Left cardiac atrium (tissue), 4 donors: ENCODE measurements at regions not wholly inside any gene's neighbourhood (a gene's known extent, or its start where the extent isn't known, plus 50 kb on each side); places are given as distances from the start of the nearest gene placed in this dataset.

Source experiments
- ATAC-seq, 2 donors: fragments of 200-7000 bp; cut with Tn5 transposase; one replicate each; pipeline ENCODE4 v1.9.1; 2020; ENCODE audit warnings: mild to moderate bottlenecking in 2 of 2, moderate library complexity in 2 of 2
- DNase-seq: peaks from one replicate; pipeline ENCODE4 v3.0.0-alpha.2; 2020
- intact Hi-C, 2 donors: fragments of 100-400 bp; cut with DNase I; formaldehyde crosslinking; loops; one replicate each; pipeline versions ENCODE4 v1.14.1 to v1.15.1; 2022 to 2023
- donor health status: DM: no; HTN: yes; CAD: no.
- donor health status: DM: no; HTN: yes; CAD: no; lungs with severe emphysema.
- donor health status: DM: yes; HTN: yes; CAD: no.
- donor health status: Dilated cardiomyopathy.

GRCh38 chr1:87591492-87591891, 262.8 kb downstream of the LMO4 start:
- DNase-seq (no peak), ATAC-seq (no peak)
- intact Hi-C loops = no loop called here

GRCh38 chr1:87592156-87592555, 263.5 kb downstream of the LMO4 start:
- DNase-seq = no peak
- intact Hi-C loops = no loop called here
- no peak for ATAC-seq

GRCh38 chr1:87594736-87595383, 266.2 kb downstream of the LMO4 start:
- no peak for ATAC-seq
- DNase-seq = no peak
- intact Hi-C loops = no loop called here

GRCh38 chr1:87595384-87595781, 266.7 kb downstream of the LMO4 start:
- no peak for DNase-seq
- ATAC-seq = no peak
- intact Hi-C loops = no loop called here

GRCh38 chr1:87598429-87598828, 269.7 kb downstream of the LMO4 start:
- no peak for ATAC-seq
- DNase-seq = no peak
- intact Hi-C loops = no loop called here

GRCh38 chr1:87599569-87599968, 270.9 kb downstream of the LMO4 start:
- ATAC-seq (no peak), DNase-seq (no peak)
- intact Hi-C loops = no loop called here

GRCh38 chr1:87600055-87600850, 271.6 kb downstream of the LMO4 start:
- intact Hi-C loops = no loop called here
- DNase-seq (no peak), ATAC-seq (no peak)

- DNase-seq = no peak
- no peak for ATAC-seq
Observed at GRCh38 chr1:87600854-87601253, 272.2 kb downstream of the LMO4 start.

GRCh38 chr1:87603626-87604025, 274.9 kb downstream of the LMO4 start:
- ATAC-seq (peak in 1 of 2 donors; percentile 45), DNase-seq (no peak)
- intact Hi-C loops = no loop called here

More at GRCh38 chr1:87600854-87601253, 272.2 kb downstream of the LMO4 start:
- intact Hi-C loops = no loop called here

GRCh38 chr1:87612956-87613355, 284.3 kb downstream of the LMO4 start:
- intact Hi-C loops = no loop called here
- ATAC-seq (no peak), DNase-seq (no peak)

GRCh38 chr1:87615491-87615890, 286.8 kb downstream of the LMO4 start:
- ATAC-seq (no peak), DNase-seq (no peak)
- intact Hi-C loops = no loop called here

GRCh38 chr1:87615901-87616300, 287.2 kb downstream of the LMO4 start:
- no peak for DNase-seq
- no peak for ATAC-seq
- intact Hi-C loops = no loop called here

GRCh38 chr1:87620807-87621206, 292.1 kb downstream of the LMO4 start:
- DNase-seq = no peak
- intact Hi-C loops = no loop called here
- no peak for ATAC-seq

GRCh38 chr1:87629673-87630072, 301.0 kb downstream of the LMO4 start:
- intact Hi-C loops = no loop called here
- no peak for ATAC-seq
- no peak for DNase-seq

- DNase-seq (no peak), ATAC-seq (no peak)
- intact Hi-C loops = no loop called here
Observed at GRCh38 chr1:87632232-87632631, 303.6 kb downstream of the LMO4 start.

GRCh38 chr1:87636198-87636892, 307.7 kb downstream of the LMO4 start:
- intact Hi-C loops = no loop called here
- no peak for DNase-seq
- no peak for ATAC-seq

GRCh38 chr1:87638636-87639035, 310.0 kb downstream of the LMO4 start:
- no peak for DNase-seq
- intact Hi-C loops = no loop called here

GRCh38 chr1:87641996-87642395, 313.3 kb downstream of the LMO4 start:
- ATAC-seq (no peak), DNase-seq (no peak)
- intact Hi-C loops = no loop called here

More at GRCh38 chr1:87638636-87639035, 310.0 kb downstream of the LMO4 start:
- ATAC-seq = no peak

GRCh38 chr1:87642581-87643221, 314.0 kb downstream of the LMO4 start:
- ATAC-seq = no peak

GRCh38 chr1:87644033-87644578, 315.4 kb downstream of the LMO4 start:
- no peak for DNase-seq
- intact Hi-C loops = no loop called here
- ATAC-seq = no peak

More at GRCh38 chr1:87642581-87643221, 314.0 kb downstream of the LMO4 start:
- intact Hi-C loops = no loop called here
- no peak for DNase-seq
